ENCODE measurements at regions not wholly inside any gene's neighbourhood (a gene's known extent, or its start where the extent isn't known, plus 50 kb on each side); places are given as distances from the start of the nearest gene placed in this dataset.

DNA sequence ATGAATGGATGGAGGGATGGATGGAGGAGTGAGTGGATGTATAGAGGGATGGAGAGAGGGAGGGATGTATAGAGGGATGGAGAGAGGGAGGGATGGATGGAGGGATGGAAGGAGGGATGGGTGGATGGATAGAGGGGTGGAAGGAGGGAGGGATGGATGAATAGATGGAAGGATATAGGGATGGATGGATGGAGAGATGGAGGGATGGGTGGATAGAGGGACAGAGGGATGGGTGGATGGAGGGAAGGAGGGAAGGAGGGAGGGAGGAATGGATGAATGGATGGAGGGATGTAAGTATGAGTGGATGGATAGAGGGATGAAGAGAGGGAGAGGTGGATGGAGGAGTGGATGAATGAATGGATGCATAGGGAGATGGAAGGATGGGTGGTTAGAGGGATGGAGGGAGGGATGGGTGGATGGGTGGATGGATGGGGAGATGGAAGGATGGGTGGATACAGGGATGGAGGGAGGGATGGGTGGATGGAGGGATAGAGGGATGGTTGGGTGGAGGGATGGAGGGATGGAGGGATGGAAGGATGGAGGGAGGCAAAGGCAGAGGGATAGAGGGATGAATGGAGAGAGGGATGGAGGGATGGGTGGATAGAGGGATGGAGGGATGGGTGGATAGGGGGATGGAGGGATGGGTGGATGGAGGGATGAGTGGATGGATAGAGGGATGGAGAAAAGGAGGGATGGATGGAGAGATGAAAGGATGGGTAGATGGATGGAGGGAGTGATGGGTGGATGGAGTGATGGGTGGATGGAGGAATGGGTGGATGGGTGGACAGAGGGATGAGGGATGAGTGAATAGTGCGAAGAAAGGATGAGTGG, 313.8 kb downstream of the UACA start:
- no peak for DNase-seq (ENCODE audit: low read depth in 2 of 2, low spot score in 1 of 2)

DNA sequence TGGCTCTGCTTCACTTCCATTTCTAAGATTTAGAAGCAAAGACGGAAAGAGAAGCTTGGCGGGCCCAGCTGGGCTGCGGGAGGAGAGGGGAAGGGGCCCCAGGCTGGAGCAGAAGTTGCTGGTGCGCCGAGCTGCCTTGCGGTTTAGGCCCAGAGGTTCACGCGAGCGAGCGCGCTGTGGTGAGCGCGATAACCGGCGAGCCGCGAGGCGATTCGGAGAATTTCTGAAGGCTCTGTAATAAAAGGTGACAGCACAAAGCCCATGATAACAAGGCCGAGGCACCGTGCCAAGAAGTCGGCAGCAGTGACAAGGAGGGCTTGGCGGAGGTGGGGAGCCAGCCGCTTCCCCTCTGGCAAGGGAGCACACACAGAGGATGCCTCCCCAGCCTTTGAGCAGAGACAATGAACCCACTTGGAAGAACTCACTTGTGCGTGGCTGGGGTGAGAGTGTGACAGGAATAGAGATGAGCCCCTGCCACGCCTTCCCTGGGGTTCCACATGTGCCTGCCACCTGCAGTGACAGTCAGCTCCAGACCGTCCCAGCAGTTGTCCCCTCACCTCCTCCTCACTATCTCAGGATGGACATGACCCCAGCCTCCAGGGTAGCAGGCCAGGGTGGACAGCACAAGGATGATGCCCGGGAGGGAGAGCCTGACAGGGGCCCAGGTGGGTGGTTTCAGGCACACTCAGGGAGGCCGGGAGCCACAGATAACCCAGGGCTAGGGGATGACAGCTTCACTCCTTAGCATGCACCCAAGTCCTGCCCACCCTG, 315.2 kb downstream of the UACA start:
- DNase-seq (ENCODE audit: low read depth in 2 of 2, low spot score in 1 of 2): peak in 1 of 2 donors; percentile 22

DNA sequence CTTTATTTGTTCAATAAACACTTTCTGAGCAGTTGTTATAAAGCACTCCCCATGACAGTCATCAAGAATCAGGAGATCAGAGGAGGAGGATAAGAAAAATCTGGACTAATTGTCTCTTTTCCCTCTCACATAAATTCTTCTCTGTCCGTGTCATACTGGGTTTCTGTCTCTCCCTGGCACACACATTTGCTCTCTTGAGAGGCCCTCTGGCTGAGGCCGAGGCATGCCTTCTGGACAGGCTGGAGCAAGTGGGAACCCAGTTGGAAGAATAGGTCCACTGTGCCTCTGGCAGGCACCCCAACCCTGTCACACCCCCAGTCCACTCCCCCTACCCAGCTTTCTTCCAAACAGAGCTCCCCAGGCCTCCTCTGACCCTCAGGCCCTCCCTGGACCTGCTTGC, 315.8 kb downstream of the UACA start:
- no peak for DNase-seq (ENCODE audit: low read depth in 2 of 2, low spot score in 1 of 2)

DNA sequence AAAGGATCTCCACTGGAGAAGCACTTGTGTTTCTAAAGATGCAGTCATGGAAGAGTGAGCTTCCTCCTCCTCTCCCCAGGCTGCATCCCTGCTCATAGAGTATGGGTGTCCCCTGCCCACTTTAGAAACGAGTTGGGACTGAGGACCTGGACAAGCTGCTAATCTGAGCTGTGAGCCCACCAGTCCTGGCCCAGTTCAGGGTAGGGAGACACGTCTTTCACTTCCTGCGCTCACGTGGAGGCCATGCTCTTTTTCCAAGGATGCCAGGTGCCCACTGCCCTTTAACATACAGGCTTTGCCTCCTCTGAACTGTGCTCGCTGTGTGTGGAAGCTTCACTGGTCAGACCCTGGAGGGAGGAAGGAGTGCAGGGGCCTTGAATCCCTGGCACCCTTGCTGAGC, 316.3 kb downstream of the UACA start:
- no peak for DNase-seq (ENCODE audit: low read depth in 2 of 2, low spot score in 1 of 2)

DNA sequence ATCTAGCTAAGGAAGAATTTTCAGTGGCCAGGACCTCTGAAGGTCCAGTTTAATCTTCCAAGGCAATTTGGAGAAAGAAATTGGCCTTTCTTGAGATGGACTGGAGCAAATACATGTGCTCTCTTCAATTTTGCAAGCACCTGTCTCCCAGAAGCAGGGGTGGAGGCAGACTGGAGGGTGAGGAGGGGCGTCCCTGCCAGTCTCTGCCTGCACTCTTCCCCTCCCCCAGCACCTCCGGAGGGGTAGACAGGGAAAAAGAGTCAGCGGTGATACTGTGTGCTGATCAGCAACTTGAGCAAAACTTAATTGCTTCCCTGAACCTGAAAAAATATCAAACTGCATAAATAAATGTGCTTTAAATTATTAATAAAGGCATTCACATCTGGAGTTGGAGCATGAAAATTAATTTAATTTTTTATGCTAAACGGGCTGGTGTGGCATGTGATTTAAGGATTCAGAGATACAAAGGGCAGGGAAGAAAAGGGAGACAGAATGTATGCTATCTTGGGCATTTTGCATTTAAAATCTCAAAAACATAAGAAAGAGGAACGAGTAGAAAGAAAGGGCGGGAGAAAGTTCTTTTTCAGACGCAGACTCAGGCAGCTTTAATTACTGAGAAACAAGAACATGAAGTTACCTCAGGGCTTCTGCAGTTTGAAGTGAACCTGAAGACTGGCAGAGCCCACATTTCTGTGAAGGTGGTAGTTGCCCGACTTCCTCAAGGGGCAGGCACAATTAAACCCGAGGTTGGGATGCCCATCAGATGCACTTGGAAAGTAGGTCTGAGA, 319.7 kb downstream of the UACA start:
- no peak for DNase-seq (ENCODE audit: low read depth in 2 of 2, low spot score in 1 of 2)

DNA sequence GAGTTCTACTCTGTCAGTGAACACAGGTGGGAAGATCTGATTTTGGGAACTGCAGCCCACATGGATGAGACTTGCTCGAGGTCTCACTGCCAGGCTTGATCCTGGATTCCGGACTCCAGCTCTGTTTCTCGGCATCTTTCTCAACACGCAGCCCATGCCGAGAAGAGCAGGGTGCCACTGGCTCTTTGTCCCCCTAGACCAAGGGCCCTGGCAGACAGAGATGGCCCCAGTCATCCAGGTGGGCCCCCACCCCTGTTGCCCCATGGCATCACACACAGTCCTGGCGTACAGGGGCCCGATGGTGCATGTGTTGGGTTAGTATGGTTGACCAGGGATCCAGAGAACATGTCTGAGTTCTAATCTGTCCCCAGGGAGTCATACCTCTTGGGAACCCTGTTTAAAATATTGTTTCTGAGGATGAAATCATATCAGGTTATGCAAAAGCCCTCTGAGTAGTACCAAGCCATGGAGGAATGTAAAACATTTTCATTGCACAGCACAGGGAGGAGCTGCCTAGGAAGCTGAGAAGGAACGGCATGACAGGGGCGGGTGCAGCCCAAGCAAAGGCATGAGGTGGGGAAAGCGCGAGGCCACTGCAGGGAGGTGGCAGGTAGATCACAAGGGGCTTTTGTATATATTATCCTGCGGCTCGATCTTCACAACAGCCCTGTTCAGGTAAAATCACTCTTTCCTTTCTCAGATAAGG, 320.6 kb downstream of the UACA start:
- no peak for DNase-seq (ENCODE audit: low read depth in 2 of 2, low spot score in 1 of 2)

DNA sequence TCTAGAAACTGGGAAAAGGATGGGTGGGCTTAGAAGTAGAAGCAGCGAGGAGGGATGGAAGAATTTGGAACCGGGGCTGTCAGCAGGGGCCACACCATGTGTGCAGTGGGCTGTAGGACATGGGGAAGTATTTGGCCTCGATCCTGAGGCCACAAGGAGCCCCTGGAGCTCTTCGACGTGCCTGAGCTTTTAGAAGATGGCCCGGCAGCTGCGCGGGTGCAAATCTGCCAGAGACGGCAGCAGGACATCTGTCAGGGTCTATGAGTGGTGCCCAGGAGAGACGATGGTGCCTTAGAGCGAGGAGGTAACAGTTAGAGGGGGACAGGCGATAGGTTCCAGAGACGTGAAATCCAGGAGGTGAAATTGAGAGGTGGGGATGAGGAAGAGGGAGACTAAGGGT, 321.1 kb downstream of the UACA start:
- DNase-seq (ENCODE audit: low read depth in 2 of 2, low spot score in 1 of 2): no peak

DNA sequence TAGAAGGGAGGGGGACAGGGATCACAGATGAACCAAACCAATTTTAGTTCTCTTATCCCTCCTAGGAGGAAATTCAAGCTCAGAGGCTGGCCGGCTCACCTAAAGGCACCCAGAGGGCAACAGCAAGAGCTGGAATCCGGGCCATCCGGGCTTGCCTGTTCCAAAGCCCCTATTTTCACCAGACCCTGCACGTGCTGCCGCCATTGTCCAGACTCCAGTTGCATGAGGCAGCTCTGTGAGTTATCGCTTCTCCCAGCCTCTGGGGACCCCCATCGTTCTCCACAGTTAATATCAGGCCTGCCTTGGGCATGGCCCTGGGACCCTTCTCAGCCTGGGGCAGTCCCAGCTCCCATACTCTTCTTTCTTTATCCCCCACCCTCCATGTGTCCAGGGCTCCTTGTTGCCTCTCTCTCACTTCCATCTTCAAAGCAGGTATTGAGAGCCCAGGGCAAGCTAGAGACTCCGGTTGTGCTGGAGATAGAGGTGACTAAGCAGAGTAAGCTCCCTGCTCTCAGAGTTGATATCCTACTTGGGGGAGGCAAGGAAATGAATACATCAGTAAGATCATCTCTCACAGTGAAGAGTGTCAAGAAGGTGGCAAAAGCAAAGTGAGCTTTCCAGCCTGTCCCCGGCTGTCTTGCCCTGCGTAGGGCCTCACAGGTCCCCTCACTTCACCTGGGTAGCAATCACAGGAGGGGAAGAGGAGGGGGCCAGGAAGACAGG, 322.8 kb downstream of the UACA start:
- no peak for DNase-seq (ENCODE audit: low read depth in 2 of 2, low spot score in 1 of 2)

DNA sequence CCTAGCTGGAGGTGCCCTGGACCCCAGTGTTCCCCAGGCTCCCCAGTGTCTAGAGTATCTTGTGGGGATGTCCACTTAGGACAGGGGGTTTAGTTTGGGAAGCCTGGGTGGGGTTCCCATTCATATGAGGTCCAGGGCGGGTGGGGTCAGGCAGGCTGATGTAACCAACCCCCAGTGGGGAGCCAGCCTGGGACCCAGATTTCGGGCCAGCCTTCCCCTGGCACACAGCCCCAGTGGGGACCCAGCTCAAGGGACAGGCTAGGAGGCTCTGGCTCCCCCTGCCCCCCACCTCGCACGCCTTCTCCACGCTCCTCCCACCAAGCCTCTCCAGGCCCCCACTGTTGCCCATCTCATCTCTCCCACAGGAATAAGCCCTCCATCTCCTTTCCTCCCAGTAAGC, 323.5 kb downstream of the UACA start:
- no peak for DNase-seq (ENCODE audit: low read depth in 2 of 2, low spot score in 1 of 2)

DNA sequence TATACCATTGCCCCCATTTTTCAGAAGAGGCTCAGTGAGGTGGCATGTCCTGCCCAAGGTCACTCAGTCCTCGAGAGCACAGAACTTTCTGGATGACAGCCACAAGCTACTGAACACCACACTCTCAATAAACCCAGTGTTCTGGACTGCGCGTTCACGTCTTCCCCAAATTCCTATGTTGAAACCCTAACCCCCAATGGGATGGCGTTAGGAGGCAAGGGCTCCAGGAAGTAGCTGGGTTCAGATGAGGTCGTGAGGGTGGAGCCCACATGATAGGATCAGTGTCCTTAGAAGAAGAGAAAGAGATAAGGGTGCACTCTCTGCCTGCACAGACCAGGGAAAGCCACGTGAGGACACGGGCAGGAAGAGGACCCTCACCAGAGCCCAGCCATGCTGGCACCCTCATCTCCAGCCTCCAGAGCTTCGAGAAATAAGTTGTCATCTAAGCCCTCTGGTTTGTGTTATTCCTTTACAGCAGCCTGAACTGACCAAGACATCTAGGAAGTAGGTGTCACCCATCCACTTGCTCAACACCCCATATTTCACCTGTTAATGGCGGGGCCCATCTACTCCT, 324.0 kb downstream of the UACA start:
- DNase-seq (ENCODE audit: low read depth in 2 of 2, low spot score in 1 of 2): no peak

DNA sequence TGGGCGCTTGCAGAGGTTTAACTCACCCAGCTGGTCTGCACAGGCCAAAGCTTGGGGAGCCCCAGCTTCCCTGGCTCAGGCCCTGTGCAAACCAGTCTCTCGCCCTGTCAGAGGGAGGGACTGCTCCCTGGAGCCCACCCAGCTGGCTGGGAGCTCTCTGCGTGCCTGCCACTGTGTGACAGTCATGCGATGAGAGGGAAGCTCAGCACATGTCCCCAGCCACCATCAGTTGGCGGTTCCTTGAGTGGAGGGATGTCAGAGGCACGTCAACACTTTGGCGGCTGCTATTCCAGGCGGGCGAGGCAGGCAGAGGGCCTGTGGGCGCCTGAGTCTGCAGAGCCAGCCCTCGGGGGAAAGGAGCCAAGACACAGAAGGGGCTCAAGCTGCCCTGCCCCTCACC, 324.6 kb downstream of the UACA start:
- no peak for DNase-seq (ENCODE audit: low read depth in 2 of 2, low spot score in 1 of 2)

DNA sequence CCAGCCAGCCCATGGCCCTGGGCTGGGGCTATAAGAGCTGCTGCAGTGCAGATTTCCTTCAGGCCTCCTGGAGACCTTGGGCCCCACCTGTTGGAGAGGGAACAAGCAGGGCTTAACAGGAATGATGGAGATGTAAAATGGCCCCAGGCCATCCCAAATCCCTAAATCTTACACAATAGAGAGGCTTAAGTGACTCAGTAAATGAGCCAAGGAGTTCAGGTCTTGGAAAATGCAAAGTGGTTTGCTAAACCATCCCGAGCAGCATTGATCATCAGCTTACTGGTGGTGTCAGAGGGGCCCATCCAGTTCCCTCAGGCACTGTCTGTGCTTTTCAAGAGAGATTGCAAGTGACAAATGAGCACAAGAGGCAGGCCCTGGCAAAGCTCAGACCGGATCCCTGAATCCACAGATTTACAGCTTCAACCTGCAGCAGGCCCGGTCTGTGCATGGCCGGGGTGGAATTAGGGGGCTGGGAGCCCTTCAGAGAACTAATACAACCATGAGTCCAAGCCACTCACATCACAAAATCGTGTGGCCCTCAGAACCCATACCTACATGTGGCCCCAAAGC, 325.4 kb downstream of the UACA start:
- no peak for DNase-seq (ENCODE audit: low read depth in 2 of 2, low spot score in 1 of 2)

DNA sequence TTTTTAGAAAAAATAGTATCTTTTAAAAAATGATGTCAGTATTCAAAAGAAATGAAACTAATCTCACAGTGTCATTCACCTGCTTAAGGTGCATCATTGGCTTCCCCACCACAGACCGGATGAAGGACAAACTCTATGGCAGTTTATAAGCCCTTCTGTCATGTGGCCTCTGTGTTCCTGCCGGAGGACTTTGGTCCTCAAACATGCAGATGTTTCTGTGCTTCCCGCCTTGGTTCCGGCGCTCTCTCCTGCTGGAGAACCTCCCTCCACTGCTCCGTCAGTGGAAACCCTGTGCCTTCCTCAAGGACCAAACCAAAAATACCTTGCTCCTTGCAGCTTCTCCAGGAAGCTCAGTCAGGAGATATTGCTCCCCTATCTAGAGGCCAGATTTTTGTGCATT, 326.3 kb downstream of the UACA start:
- DNase-seq (ENCODE audit: low read depth in 2 of 2, low spot score in 1 of 2): no peak

DNA sequence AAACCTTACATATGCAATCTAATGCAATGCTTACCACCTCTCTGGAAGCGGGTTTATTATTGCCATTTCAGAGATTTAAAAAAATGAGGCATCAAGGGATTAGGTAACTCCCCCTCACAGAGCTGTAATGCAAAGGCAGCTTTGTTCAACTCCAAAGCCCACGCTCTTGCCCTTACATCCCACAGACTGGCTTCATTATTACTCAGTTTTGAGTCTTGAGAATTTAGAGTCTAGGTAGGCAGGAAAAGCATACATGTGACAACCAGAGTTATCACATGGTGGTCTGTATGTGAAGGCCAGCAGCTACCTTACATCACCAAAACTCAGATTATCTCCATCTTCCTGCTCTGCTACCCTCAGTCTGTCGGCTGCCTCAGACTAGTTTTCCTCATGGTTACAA, 326.9 kb downstream of the UACA start:
- DNase-seq (ENCODE audit: low read depth in 2 of 2, low spot score in 1 of 2): no peak

DNA sequence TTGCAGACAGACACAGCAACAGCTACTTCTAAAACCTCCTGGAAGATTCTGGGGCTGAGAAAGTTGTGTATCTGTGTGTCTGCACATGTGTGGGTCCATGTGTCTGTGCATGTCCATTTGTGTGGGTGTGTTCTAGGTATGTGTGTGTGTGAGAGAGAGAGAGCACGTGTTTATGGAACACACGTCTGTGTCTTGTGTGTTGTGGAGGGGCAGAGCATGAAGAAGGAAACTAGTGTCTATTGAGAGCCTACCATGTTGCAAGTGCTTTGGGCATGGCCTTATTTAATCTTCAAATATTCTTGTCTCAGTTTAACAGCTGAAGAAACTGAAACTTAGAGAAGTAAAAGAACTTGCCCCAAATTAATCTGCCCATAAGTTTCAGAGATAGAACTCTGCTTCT, 327.5 kb downstream of the UACA start:
- no peak for DNase-seq (ENCODE audit: low read depth in 2 of 2, low spot score in 1 of 2)

DNA sequence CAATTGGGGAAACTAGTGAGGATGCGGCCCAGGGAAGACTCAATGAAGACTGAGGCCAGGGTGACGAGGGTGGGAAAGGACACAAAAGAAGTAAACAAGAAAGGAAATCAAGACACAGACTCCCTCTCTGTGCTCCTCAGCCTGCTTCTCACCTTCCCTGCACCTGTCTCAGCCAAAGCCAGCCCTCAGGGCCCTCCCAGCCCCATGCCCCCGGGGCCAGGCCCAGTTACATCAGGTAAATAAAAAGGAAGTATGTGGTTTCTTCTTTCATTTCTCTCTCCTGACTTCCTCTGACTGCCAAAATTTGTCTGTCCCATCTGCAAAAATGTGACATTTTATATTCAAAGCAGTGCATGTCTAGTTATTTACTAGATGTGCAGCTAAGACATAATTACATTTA, 328.0 kb downstream of the UACA start:
- DNase-seq (ENCODE audit: low read depth in 2 of 2, low spot score in 1 of 2): no peak

DNA sequence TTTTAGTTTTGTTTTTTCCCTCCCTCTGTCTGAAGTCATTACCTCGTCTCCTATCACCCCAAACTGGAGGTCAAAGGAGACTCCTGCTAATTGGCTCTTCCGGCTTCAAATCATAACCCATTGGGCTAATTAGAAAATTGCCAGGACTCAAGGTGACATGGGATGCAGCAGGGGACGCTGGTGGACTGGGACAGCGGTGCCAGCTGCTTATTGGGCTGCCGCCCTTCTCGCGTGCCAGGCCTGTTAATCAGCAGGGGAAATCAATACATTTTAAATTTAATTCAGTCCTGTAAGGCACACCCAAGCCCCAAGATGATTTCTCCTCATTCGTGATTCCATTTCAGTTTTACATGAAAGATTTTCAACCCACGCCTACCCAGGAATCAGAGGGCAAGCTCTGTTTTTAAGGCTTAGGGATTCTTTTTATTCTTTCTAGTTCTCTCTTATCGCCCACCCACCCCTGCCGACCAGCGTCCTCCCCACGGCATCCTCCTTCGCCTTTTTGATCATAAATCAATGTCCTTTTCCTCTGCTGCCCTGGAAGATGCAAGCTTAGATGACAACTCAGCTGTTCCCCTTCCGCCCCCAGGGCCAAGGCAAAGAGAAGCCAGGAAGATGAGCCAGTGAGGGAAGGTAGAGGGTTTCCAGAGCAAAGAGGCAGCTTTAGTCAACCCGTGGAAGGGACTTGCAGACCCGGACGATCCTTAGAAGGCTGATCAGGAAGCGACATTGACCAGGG, 329.6 kb downstream of the UACA start:
- DNase-seq (ENCODE audit: low read depth in 2 of 2, low spot score in 1 of 2): no peak

DNA sequence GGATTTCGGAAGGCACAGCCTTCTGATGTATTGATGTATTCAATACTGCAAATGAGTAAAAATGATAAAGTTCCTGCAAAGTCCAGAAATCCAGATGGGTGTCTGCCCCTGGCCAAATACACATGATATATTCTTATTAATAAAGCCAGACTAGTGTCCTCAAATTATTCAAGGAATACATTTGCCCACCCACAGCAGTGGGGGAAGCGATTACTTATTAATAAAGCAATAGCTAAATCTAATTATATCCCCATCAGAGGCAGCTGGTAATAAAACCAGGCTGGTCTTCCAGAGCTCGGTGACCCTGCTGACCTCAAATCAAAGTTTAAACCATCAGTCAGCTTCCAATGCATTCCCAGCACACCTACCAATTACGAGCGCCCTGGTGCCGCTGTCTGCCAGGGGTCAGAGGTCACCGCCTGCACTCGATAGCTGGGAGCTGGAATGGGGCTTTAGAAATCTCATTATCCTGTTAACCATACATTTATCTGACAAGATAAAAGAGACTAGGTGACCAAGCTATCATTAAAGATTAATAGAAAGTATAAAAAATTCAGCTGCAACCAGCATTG, 330.3 kb downstream of the UACA start:
- DNase-seq (ENCODE audit: low read depth in 2 of 2, low spot score in 1 of 2): no peak

DNA sequence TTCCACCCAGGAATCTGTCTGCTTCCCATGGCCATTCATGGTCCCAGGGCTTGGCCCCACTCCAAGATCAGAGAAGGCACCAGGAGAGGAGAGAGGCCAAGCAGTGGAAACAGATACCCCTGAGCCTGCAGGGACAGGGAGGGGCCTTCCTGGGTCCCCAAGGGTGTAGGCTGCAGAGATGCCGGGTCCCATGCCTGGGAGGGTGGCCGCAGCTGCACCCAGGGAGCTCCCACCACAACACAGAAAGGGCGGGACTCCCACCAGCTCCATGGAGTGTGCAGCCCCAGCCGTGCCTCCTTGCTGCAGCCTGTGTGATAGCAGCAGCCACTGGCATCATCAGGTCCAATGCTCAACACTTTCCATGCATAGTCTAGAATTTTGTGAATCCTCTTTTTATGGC, 331.5 kb downstream of the UACA start:
- no peak for DNase-seq (ENCODE audit: low read depth in 2 of 2, low spot score in 1 of 2)
